ENCODE measurements at regions not wholly inside any gene's neighbourhood (a gene's known extent, or its start where the extent isn't known, plus 50 kb on each side); places are given as distances from the start of the nearest gene placed in this dataset.
A peak's percentile ranks its signal among the peaks of the same experiment; 100 is the strongest.
"Not testable (repeated sequence)": the region's sequence is repeated elsewhere in the genome, so short reads cannot be mapped to it uniquely, and the experiment has no call there.

DNA sequence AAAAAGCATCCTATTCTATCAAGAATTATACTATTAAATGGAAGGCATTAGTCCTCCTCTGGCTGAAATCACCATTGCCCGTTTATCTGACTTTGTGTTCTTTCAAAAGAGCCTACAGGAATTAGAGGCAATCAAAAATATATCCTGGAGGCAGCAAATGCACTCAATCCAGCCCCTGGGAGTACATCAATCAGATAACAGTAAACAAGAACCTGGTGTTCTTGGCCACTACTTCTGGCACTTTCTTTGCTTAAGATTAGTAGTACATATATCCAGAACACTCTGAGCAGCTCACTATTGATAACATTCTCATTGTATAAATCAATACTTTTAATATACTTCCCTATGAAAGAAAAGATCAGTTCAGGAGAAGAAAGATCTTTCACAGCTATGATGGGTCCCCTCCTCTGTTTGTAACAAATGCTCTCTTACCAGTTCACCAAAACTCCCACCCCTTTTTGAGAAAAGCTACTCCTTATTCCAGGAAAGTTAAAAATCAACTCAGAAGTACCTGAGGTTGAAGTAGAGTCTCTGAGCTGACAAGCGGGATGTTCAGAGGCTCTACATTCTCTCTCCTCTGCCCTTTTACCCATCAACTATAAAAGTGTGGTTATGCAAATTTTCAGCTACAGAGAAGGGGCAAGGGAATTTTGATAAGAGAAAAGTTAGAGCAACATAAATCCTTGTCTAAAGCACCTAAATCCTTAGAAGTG is 176.0 kb downstream of the COX18 start:
- Histone ChIP-seq H3K9ac (ENCODE audit: low read length in 3 of 3) (no peak overlapping the region), H3K4me3 (ENCODE audit: low read length in 3 of 3) (no peak overlapping the region), H3K27ac (ENCODE audit: low read depth in 2 of 2, low read length in 2 of 2) (no peak overlapping the region), H3K4me1 (ENCODE audit: control insufficient read depth in 2 of 3, insufficient read depth in 2 of 3, low read depth in 1 of 3, low read length in 3 of 3) (no peaks in the 10 kb centered on the region), H3K36me3 (ENCODE audit: control insufficient read depth in 2 of 3, insufficient read depth in 3 of 3, low read length in 3 of 3) (no peaks in the 10 kb centered on the region), H3K27me3 (ENCODE audit: control insufficient read depth, insufficient read depth, low read length) (no peaks in the 10 kb centered on the region), H3K9me3 (ENCODE audit: control insufficient read depth in 2 of 3, insufficient read depth in 1 of 3, low read length in 3 of 3) (no peaks in the 10 kb centered on the region)
- TF ChIP-seq CTCF (IDR thresholded peaks at IDR 0.05; ENCODE audit: borderline replicate concordance, extremely low read depth, insufficient read depth): no peak
- FAIRE-seq (no peak), DNase-seq (peak in 2 of 5 donors; percentile 24 to 45)
- intact Hi-C loops (cut with DNase I): no loop called here

- DNase-seq (no peak), FAIRE-seq (peak; percentile 63)
- no peaks in the 10 kb centered on the region for H3K27me3 ChIP-seq (ENCODE audit: control insufficient read depth, insufficient read depth, low read length)
- no peaks in the 10 kb centered on the region for H3K4me1 ChIP-seq (ENCODE audit: control insufficient read depth in 2 of 3, insufficient read depth in 2 of 3, low read depth in 1 of 3, low read length in 3 of 3)
- intact Hi-C loops (cut with DNase I): no loop called here
- H3K9me3 ChIP-seq (ENCODE audit: control insufficient read depth in 2 of 3, insufficient read depth in 1 of 3, low read length in 3 of 3): no peaks in the 10 kb centered on the region
- no peak overlapping the region for H3K4me3 ChIP-seq (ENCODE audit: low read length in 3 of 3)
- no peak overlapping the region for H3K27ac ChIP-seq (ENCODE audit: low read depth in 2 of 2, low read length in 2 of 2)
- no peak overlapping the region for H3K9ac ChIP-seq (ENCODE audit: low read length in 3 of 3)
- H3K36me3 ChIP-seq (ENCODE audit: control insufficient read depth in 2 of 3, insufficient read depth in 3 of 3, low read length in 3 of 3): no peaks in the 10 kb centered on the region
- no peak for TF ChIP-seq CTCF (IDR thresholded peaks at IDR 0.05; ENCODE audit: borderline replicate concordance, extremely low read depth, insufficient read depth)
Measured at GRCh38 chr4:72888331-72888730, 181.2 kb downstream of the COX18 start.

GRCh38 chr4:72887152-72887551 is 182.4 kb downstream of the COX18 start:
- no peaks in the 10 kb centered on the region for H3K36me3 ChIP-seq (ENCODE audit: control insufficient read depth in 2 of 3, insufficient read depth in 3 of 3, low read length in 3 of 3)
- intact Hi-C loops (cut with DNase I): no loop called here
- DNase-seq (no peak), FAIRE-seq (no peak)
- TF ChIP-seq CTCF (IDR thresholded peaks at IDR 0.05; ENCODE audit: borderline replicate concordance, extremely low read depth, insufficient read depth): no peak
- no peak overlapping the region for H3K4me3 ChIP-seq (ENCODE audit: low read length in 3 of 3)
- H3K27me3 ChIP-seq (ENCODE audit: control insufficient read depth, insufficient read depth, low read length): no peaks in the 10 kb centered on the region
- H3K9me3 ChIP-seq (ENCODE audit: control insufficient read depth in 2 of 3, insufficient read depth in 1 of 3, low read length in 3 of 3): no peaks in the 10 kb centered on the region
- H3K9ac ChIP-seq (ENCODE audit: low read length in 3 of 3): no peak overlapping the region
- H3K4me1 ChIP-seq (ENCODE audit: control insufficient read depth in 2 of 3, insufficient read depth in 2 of 3, low read depth in 1 of 3, low read length in 3 of 3): no peaks in the 10 kb centered on the region
- H3K27ac ChIP-seq (ENCODE audit: low read depth in 2 of 2, low read length in 2 of 2): no peak overlapping the region

GRCh38 chr4:72886602-72887001 is 182.9 kb downstream of the COX18 start:
- H3K9ac ChIP-seq (ENCODE audit: low read length in 3 of 3): no peak overlapping the region
- no peak for TF ChIP-seq CTCF (IDR thresholded peaks at IDR 0.05; ENCODE audit: borderline replicate concordance, extremely low read depth, insufficient read depth)
- intact Hi-C loops (cut with DNase I): no loop called here
- no peaks in the 10 kb centered on the region for H3K36me3 ChIP-seq (ENCODE audit: control insufficient read depth in 2 of 3, insufficient read depth in 3 of 3, low read length in 3 of 3)
- DNase-seq (no peak), FAIRE-seq (no peak)
- no peak overlapping the region for H3K4me3 ChIP-seq (ENCODE audit: low read length in 3 of 3)
- no peaks in the 10 kb centered on the region for H3K9me3 ChIP-seq (ENCODE audit: control insufficient read depth in 2 of 3, insufficient read depth in 1 of 3, low read length in 3 of 3)
- no peaks in the 10 kb centered on the region for H3K27me3 ChIP-seq (ENCODE audit: control insufficient read depth, insufficient read depth, low read length)
- H3K4me1 ChIP-seq (ENCODE audit: control insufficient read depth in 2 of 3, insufficient read depth in 2 of 3, low read depth in 1 of 3, low read length in 3 of 3): no peaks in the 10 kb centered on the region
- no peak overlapping the region for H3K27ac ChIP-seq (ENCODE audit: low read depth in 2 of 2, low read length in 2 of 2)

- H3K36me3 ChIP-seq (ENCODE audit: control insufficient read depth in 2 of 3, insufficient read depth in 3 of 3, low read length in 3 of 3); intact Hi-C loops (cut with DNase I); FAIRE-seq; DNase-seq; H3K9me3 ChIP-seq (ENCODE audit: control insufficient read depth in 2 of 3, insufficient read depth in 1 of 3, low read length in 3 of 3); H3K4me3 ChIP-seq (ENCODE audit: low read length in 3 of 3); H3K27me3 ChIP-seq (ENCODE audit: control insufficient read depth, insufficient read depth, low read length); H3K4me1 ChIP-seq (ENCODE audit: control insufficient read depth in 2 of 3, insufficient read depth in 2 of 3, low read depth in 1 of 3, low read length in 3 of 3); H3K9ac ChIP-seq (ENCODE audit: low read length in 3 of 3); H3K27ac ChIP-seq (ENCODE audit: low read depth in 2 of 2, low read length in 2 of 2): not testable (repeated sequence)
Measured at GRCh38 chr4:72884225-72884624, 185.3 kb downstream of the COX18 start.
